ENCODE measurements at regions not wholly inside any gene's neighbourhood (a gene's known extent, or its start where the extent isn't known, plus 50 kb on each side); places are given as distances from the start of the nearest gene placed in this dataset.

DNA sequence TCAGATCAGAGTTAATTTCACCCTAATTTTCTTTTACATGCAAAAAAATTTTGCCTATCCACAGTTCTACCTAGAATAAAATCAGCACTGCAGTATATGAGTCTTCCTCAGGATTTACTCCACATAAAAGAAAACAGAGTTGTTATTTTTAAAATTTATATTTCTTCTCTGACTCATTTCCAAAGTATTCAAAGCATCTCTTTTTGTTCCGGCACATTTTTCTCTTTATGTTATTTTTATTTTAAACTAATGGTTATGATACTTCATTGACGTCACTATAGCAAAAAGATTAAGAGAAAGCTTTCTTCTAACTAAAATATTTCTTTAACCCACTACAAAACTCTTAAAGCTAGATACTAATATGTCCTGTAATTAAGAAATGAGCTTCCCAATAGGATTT, 590.4 kb downstream of the PRELID2 start:
- ATAC-seq (ENCODE audit: poor library complexity) (no peak), DNase-seq (no peak)
- intact Hi-C loops (cut with DNase I): no loop called here

DNA sequence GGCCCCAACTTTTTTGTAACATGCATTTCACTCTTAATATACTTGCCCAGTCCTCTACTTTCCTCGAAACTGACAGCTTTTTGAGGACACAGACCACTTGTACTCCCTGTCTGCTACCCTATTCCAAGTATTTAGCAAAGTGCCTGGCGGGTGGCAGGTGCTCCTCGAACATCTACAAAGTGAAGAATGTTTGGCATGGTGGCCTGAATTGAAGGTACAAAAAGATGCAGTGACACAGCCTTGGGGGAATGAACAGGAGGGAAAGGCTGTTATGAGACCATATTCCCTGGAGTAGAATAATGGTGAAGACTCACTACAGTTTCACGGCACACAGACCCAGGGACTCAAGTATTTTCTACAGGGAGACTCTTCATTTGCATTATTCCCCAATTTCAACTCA, 590.9 kb downstream of the PRELID2 start:
- intact Hi-C loops (cut with DNase I): no loop called here
- ATAC-seq (ENCODE audit: poor library complexity) (no peak), DNase-seq (no peak)

DNA sequence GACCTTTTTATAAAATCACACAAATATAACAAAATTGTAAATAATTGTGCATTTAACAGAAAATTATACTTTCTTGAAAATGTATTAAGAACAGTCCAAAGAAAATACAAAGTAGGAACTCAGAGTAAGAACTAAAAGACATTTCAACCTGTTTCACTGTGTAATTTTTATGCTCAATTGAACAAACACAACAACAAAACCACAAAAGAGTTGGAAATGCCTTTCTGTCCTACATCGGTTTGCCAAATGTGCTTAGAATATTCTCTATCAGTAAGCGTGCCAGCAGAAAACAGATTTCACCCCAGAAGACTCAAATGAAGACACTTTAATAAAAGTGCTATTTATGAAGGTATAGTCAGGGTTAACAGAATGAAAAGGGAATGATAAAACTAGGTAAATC, 592.1 kb downstream of the PRELID2 start:
- DNase-seq (no peak), ATAC-seq (ENCODE audit: poor library complexity) (no peak)
- intact Hi-C loops (cut with DNase I): no loop called here

DNA sequence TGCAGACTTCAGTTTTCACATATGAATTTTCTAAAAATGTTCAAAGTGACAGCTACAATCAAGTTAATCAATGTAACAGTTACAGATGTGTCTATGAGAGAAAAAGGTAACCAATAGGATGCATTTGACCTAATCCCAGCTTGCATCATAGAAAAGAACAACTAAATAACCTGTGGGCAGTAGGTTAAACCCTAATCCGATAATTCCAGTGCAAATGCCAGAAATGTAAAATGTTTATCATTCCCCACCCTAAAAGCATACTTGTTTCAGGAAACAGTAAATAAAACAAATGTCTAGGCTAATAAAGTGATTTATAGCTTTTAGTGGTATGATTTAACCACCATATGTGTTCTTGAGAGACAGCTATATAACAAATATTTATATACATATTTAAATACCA, 592.6 kb downstream of the PRELID2 start:
- ATAC-seq (ENCODE audit: poor library complexity) (no peak), DNase-seq (no peak)
- intact Hi-C loops (cut with DNase I): no loop called here

DNA sequence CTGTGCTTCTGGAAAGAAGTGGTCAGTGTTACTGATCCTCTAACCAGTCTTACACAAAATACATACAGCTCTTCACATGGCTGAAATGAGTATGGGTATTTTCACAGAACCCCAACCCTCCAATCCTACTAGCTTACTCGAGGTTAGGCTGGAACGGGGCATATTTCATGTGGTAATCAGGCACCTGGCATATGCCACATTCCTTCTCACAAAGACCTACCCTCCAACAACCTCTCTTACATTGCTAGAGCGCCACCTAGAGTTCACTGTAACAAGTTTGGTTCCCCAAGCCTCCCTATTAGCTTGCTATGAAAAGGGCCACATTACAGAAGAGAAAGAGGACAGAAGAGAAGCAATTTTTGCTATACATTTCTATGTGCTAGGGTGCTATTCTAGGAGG, 597.3 kb downstream of the PRELID2 start:
- intact Hi-C loops (cut with DNase I): no loop called here
- DNase-seq: no peak
- ATAC-seq (ENCODE audit: poor library complexity): no peak

DNA sequence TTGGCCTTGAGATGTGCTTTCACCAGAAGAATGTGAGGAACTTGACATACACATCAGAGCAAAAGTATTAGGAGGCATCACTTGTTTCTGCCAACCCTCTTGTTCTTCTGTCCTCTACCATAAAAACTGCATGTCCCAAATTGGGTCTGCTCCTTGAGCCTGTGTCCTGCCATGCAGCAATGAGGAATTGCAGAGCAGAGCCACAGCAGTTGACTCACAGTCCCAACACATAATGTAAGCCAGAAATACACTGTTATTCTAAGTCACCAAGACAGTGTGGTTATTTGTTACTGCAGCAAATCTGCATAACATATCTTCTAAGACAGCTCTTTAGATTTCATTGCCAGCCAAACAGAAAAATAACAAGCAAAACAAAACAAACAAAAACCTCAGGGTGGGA, 598.2 kb downstream of the PRELID2 start:
- DNase-seq (no peak), ATAC-seq (ENCODE audit: poor library complexity) (no peak)
- intact Hi-C loops (cut with DNase I): no loop called here

DNA sequence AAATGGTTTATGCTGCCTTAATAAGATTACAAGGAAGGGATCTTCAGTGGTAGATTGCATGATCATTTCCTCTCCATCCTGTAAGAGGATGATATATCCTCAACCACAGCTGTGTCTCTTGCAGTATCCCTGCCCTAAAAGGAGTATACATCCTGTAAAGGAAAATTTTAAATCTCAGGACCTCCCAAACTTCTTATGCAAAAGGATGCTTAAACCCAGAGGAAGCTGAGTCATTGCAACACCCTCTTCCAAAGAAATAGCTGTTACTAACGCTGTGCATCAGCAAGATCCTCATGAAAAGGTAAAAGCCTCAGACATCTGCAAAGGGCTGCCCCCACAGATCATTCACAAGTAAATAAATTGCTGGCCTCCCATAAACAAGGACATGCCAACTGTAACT, 599.0 kb downstream of the PRELID2 start:
- intact Hi-C loops (cut with DNase I): no loop called here
- DNase-seq (no peak), ATAC-seq (ENCODE audit: poor library complexity) (no peak)

DNA sequence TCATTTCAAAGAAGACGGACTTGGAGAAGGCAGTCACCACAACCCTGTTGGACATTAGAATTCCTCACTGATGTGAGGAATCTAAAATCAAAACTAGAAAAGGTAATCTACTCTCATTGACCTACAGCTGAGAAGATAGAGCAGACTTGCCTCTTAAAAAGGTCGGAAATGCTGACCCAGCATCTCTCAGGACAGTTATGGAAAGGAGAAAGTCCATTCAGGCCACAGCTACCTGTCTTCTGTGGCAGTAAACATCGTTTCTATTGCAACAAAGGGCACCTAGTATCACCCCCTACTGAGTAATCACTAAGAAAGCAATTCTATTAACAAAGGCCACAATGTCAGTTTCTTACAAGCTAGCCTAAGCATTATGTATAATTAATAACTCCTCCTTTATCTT, 601.7 kb downstream of the PRELID2 start:
- ATAC-seq (ENCODE audit: poor library complexity) (no peak), DNase-seq (no peak)
- intact Hi-C loops (cut with DNase I): no loop called here

DNA sequence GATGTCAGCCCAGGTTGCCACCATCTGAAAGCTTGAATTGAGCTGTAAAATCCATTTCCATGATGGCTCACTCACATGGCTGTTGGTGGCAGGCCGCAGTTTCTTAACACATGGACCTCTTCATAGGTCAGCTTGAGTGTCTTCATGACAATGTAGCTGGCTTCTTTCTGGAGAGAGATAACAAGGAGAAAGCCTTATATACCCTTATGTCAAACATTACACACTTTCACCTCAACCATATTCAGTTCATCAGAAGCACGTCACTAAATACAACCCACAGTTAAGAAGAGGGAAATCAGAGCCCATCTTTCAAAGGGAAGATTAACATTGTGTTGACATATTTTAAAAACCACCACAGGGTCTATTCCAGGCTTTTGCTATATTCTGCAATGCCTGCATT, 604.4 kb downstream of the PRELID2 start:
- intact Hi-C loops (cut with DNase I): no loop called here
- DNase-seq (no peak), ATAC-seq (ENCODE audit: poor library complexity) (no peak)

DNA sequence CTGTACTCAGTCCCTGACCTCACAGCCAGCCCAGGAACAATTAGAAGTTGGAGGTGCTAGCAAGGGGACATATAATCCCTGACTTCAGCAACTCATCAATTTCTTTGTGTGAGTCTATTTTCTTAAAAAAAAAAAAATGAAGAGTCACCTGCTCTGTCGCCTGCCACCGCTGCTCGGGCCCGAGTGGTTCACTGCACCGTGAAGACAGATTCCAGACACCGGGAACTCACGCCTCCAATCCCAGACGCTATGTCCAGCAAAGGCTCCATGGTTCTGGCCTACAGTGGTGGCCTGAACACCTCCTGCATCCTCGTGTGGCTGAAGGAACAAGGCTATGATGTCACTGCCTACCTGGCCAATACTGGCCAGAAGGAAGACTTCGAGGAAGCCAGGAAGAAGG, 606.6 kb downstream of the PRELID2 start:
- ATAC-seq (ENCODE audit: poor library complexity) (no peak), DNase-seq (no peak)
- intact Hi-C loops (cut with DNase I): no loop called here

DNA sequence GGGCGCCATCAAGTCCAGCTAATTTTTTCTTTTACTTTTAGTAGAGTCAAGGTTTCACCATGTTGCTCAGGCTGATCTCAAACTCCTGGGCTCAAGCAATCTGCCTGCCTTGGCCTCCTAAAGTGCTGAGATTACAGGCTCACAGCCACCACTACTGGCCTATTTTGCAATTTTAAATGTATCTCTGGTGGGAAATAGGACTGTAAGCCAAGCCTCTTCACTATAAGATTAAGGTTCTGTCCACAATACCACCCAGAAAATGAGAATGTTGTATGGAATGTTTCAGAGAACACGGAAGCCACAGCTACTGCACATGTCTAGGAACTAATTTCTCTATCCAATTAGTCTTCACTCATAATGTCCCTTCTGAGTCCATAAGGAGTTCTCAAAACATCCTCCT, 607.3 kb downstream of the PRELID2 start:
- DNase-seq (no peak), ATAC-seq (ENCODE audit: poor library complexity) (no peak)
- intact Hi-C loops (cut with DNase I): no loop called here

DNA sequence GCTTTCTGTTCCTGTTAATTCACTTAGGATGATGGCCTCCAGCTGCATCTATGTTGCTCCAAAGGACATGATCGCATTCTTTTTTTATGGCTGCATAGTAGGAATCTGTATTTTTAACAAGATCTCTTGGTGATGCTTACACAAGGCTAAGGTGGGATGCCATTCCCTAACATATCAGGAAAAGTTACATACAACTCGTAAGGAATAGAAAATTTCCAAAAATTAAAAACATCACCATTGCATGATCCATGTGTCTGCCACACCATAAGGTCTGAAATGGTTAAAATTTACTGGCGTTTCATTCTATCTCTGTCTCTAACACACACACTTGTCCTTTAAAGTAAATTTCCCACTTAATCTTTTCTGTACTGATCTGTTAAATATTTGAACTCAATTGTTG, 608.4 kb downstream of the PRELID2 start:
- ATAC-seq (ENCODE audit: poor library complexity) (no peak), DNase-seq (no peak)
- intact Hi-C loops (cut with DNase I): no loop called here

DNA sequence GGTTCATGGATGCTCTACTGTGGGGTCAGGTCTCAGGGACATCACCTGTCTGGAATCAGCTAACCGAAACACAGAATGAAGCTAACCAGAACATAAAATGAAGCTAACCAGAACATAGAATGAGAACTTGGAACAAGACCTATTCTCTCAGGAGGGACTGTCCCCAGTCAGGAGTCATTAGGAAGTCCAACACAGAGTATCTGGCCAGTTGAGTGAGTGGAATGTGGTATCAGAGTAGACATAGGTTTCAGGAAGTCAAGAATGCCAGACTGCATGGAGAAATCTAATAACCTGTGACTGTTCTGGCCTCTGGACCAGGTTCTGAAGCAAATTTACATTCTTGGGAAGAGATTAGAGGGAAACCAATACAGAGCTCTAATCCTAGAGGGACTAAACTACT, 609.6 kb downstream of the PRELID2 start:
- DNase-seq: no peak
- ATAC-seq (ENCODE audit: poor library complexity): no peak
- intact Hi-C loops (cut with DNase I): no loop called here

DNA sequence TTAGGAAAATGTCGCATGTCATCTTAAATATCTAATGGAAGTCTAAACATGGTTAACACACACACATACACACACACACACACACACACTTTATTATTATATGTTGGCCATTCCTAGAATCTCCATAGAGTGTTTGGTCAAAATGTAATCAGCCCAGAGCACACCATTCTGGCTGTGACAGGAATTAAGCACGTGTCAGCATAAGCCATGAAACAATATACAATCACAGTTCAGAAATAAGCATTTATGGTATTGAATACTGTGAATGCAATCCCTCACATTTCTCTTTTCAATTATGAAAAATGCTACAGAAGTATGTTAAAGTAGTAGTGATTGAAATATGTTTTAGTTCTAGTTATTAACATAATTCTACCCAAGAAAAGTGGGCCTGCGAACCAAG, 611.6 kb downstream of the PRELID2 start:
- ATAC-seq (ENCODE audit: poor library complexity) (no peak), DNase-seq (no peak)
- intact Hi-C loops (cut with DNase I): no loop called here

DNA sequence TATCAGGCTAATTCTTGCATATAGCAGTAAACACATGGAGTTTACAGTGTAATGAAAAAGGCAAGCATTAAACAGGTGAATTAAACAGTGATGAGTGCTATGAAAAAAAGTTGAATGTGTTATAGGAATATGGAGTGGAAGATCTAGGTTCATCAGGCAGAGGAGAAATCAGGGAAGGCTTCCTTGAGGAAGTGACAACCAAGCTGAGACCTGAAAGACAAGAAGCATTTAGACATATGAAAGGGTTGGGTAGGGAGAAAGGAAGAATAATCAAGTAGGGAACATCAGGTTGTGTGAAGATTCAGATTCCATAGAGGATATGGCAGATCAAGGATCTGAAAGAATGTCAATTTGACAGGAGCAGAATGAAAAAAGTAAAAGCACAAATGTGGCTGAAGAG, 612.5 kb downstream of the PRELID2 start:
- ATAC-seq (ENCODE audit: poor library complexity) (no peak), DNase-seq (no peak)
- intact Hi-C loops (cut with DNase I): no loop called here

DNA sequence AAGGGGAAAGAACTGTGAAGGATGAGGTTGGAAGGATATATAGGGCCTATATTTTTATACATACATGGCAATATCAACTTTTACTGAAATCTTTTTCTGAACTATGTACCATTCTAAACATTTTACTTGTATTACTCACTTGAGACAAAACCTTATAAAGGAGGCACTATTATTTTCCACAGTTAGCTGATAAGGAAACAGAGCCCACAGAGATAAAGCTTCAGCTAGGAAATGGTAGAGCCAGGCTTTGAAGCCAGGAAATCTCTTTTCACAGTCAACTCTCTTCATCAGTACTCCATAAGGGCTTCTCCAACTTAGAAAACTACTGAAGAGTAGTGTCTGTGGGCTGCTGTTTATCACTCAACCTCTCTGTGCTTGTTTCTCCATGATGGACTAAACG, 613.7 kb downstream of the PRELID2 start:
- intact Hi-C loops (cut with DNase I): no loop called here
- ATAC-seq (ENCODE audit: poor library complexity): no peak

DNA sequence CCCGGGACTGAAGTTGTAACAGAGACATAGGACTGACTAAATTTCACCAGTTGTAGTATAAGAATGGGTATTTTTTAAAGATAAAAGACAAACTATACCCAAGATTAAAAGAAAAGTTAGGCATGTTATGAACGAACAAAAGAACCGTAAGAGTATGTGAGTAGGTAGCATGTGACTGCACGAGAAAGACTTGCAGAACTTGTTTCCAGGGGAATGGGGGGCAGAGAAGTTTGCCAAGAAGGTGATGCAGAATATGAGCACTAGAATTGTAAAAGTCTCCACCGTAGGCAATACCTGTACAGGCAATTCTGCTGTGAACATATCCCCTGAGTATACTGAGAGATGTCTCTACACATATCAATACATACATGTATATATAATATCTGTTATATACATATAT, 614.7 kb downstream of the PRELID2 start:
- no peak for ATAC-seq (ENCODE audit: poor library complexity)
- intact Hi-C loops (cut with DNase I): no loop called here
- no peak for DNase-seq

More for the DNA sequence above, 613.7 kb downstream of the PRELID2 start:
- DNase-seq: no peak

DNA sequence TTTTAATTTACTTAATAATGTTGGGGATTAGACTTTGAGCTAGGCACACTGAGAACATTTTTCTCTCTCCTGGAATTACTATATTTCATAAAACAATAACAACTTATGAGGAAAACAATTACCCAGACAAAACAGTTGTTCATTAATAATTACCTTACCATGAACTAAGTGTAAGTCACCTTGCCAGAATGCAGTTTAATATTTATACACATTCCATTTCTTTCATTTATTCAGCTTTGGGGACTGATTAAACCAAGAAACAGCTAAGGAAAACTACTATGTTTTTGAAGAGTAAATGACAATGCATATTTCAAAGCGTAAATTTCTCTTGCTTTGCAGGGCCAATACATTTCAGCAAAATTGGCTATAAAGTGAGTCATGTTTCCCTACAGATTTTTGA, 616.2 kb downstream of the PRELID2 start:
- DNase-seq (no peak), ATAC-seq (ENCODE audit: poor library complexity) (no peak)
- intact Hi-C loops (cut with DNase I): no loop called here

DNA sequence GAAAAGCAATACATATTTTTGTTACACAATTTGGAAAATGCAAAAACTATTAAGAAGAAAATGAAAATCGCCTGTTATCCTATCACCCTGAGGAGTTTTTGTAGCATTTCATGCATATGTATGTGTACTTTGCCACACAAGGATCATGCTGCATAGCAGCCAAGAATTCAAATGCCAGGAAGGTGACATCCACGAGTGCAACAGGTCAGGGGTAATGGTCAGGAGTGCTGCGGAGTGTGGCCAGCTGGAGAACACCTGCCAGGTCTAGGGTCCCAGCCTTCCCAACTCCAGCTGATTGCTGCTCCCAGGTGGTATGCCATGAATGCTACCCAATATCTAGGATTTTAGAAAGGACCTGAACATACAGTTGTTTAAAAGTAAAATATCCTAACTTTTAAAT, 617.1 kb downstream of the PRELID2 start:
- intact Hi-C loops (cut with DNase I): no loop called here
- DNase-seq: no peak
- ATAC-seq (ENCODE audit: poor library complexity): no peak

DNA sequence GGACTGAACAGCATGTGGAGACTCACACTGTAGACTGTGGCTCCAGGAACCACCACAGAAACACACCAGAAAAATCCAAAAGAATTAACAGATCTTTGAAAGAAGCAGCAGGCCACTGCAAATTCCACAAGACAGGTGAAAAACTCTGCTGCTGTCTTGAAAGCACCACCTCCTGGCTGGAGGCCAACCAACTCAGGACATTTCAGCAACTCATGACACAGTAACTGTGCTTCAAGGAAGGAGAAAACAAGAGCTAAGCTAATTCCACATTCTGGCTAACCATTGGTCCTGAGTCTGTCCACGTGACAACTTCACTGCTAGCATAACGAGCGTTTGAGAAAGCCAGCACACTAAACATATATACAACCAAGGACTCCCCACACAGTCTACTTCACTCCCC, 625.1 kb downstream of the PRELID2 start:
- intact Hi-C loops (cut with DNase I): no loop called here
- ATAC-seq (ENCODE audit: poor library complexity) (no peak), DNase-seq (no peak)

DNA sequence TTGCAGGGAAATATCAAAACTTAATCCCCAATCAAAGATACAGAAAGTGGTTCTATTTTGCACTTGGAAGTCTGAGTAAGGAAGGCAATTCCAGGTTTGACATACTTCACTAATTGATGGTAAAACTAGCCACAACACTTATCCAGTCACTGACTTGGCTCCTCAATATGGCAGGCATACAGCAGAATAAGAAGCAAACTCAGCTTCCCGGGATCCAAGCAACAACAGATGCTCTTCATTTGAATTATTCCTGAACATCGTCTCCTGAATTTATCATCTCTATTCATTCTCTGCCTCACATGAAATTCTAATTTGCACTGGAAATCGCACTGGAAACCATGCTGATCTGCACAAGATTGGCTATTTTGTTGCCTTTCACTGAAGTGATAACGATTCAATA, 629.6 kb downstream of the PRELID2 start:
- ATAC-seq (ENCODE audit: poor library complexity): no peak
- intact Hi-C loops (cut with DNase I): no loop called here
- DNase-seq: no peak

DNA sequence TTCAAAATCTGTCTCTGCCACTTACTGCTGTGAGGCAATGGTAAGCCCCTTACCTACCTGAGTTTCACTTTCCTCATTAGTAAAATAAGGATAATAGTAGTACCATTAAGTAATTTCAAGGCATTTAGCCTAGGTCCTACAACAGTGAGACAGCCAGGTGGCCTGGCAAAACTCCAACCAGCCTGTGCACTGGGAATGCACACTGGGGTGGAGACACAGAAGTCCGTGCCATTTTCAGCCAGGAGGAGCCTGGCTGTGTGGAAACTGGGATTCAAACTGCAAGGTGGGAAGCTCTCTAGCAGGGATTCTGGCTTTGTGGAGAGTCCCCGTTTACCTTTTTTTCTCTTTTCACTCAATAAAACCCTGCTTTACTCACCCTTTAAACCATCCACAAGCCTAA, 630.4 kb downstream of the PRELID2 start:
- ATAC-seq (ENCODE audit: poor library complexity) (no peak), DNase-seq (no peak)
- intact Hi-C loops (cut with DNase I): no loop called here

All from Right ventricle myocardium superior (tissue), 1 donor.